LNCAP (cell line): ENCODE measurements at regions not wholly inside any gene's neighbourhood (a gene's known extent, or its start where the extent isn't known, plus 50 kb on each side); places are given as distances from the start of the nearest gene placed in this dataset.

Source experiments
- TF ChIP-seq, protein P1 (sequence below): fragments of 450-650 bp; IDR thresholded peaks from 2 replicates; pipeline ENCODE4 v1.5.1; 2017; ENCODE audit warnings: mild to moderate bottlenecking

DNA sequence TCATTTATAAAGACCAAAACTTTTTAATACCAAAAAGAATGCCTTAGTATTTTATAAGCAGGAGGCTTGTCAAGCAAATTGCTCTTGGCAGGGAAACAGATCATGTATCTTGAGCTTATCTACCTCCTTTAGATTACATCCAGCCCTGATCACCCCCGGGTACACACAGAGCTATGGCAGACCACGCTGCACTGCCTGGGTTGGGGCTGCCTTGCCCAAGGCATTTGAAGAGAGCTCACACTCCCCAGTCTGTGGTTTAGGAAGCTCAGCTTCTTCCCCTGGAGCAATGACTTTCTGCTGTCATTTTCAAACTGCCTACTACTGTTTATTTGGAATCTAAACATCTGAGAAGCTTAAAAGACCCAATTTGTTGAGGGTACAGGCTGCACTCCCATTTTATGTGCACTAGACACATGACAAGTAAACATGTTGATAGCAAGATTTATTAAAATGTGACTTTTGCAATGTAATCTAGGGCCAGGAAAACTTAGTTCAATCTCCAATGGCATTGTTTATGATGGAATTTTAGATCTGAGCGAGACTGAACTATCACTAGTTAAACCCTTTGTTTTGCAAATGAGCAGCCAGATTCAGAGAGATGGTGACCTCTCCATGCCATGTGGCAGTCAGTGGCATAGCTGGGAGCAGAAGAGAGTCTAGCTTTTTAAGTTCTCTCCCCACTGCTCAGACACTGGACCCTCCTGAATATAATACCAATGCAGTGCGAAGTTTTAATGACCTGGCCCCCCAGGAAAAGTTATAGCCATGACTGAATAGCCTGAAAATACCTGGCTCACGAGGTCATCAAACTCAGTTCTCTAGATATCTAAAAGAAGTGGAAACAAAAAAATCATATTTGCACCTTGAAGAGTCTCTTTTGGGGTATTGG is 214.9 kb downstream of the HLX start:
- TF ChIP-seq, protein P1, sequence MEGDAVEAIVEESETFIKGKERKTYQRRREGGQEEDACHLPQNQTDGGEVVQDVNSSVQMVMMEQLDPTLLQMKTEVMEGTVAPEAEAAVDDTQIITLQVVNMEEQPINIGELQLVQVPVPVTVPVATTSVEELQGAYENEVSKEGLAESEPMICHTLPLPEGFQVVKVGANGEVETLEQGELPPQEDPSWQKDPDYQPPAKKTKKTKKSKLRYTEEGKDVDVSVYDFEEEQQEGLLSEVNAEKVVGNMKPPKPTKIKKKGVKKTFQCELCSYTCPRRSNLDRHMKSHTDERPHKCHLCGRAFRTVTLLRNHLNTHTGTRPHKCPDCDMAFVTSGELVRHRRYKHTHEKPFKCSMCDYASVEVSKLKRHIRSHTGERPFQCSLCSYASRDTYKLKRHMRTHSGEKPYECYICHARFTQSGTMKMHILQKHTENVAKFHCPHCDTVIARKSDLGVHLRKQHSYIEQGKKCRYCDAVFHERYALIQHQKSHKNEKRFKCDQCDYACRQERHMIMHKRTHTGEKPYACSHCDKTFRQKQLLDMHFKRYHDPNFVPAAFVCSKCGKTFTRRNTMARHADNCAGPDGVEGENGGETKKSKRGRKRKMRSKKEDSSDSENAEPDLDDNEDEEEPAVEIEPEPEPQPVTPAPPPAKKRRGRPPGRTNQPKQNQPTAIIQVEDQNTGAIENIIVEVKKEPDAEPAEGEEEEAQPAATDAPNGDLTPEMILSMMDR, result no peak

DNA sequence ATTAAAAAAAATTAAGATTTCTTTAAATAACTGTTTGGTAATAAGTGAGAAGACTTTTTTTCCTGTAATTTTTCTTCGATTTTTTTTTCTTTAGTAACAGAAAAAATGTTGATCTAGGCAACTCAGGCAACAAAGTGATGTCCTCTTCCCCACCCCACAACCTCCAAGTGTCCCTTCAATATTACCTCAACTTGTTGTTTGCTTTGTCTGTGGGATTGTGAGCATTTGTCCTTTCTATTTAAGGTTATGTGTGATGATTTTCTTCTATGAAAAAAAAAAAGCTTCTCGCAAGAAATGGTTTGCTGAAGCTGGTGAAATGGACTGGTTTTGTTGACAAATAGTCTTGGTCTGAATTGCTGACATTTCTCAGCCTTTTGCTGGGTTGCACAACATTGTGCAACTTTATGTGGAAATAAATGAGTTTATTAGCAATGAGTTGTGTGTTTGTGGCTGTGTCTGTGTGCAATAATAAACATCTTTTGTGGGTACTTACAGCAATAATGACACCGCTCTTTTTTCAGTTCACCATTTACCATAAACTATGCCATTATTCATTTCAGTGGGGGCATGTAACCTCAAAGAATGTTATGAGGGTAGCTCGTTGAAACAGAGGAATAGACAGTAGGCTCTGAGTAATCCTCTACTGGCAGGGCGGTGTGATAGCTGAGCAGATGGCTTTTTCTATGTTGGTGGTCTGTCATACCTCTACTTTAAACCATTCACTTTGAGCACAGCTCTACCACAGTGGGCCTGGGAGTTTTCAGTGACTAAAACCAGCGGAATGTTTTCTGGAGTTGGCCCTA is 218.4 kb downstream of the HLX start:
- TF ChIP-seq, protein P1, result no peak

DNA sequence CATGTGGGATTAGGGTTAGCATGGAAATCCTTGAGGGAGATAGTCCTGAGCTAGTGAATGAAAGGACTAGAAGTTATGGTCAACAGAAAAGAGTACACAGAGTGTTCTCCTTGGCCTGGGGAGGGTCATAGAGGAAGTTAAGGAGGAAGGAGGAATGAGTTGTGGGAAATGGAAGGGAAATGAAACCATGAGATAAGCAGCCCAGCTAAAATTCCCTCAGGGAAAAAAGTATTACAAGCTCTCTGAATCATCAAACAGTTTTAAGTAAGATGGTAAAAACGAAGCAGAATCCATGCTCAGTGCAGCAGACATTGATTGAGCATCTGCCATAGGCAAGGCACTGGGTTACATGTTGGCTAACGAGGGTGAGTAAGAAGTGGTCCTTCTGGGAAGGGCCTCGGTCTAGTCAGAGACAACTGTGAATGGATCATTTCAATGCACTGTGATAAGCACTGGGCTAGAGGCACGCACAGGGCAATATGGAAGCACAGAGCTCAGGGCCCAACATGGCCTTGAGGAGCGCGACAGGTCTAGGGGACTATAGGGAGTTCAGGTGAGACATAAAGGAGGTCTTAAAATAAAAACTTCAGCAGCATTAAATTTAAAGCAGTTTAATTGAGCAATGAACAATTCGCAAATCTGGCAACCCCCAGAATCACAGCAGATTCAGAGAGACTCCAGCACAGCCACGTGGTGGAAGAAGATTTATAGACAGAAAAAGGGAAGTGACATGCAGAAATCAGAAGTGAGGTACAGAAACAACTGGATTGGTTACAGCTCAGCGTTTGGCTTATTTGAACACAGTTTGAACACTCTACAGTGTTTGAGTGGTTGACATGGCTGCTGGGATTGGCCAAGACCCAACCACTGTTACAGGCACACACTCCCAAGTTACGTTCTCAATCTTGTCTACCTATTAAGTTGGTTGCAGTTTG is 219.5 kb downstream of the HLX start:
- TF ChIP-seq, protein P1, result no peak

DNA sequence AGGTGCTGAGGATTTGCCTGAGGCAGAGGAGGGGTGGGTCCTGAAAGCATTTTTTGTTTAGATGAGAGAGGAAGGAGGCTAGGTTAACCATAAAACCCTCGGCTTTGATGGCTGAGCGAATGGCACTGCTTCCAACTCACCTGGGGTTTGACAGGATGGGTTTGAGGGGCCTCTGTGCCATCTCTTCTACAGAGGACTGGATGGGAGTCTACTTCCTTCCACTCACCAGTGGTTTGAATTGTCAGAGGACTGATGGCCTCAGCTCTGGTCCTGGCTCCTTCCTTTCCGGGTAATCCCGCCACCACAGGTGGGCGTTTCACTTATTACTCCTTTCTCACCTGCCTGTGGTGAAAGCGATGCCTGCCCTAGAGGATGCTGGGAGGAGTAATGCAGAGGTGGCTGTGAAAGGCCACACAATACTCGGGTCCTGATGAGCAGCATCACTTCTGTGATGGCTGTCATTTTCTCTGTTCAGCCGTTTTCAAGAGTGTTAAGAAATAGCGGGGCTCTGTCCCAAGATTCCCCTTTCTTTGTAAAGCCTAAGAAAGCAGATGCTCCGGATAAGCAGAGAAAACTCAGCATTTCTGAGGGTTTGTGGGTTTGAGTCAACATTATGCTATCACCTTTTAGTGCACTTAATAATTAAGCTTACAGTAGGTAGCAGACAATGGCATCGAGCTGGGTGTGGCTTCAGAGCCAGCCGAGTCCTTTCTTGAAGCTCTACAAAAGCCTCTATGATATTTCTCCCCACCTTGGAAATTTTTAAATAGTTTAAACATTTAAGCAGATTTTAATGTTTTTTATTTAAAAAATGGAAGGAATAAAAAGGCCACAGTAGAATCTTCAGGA is 220.7 kb downstream of the HLX start:
- TF ChIP-seq, protein P1, result no peak

DNA sequence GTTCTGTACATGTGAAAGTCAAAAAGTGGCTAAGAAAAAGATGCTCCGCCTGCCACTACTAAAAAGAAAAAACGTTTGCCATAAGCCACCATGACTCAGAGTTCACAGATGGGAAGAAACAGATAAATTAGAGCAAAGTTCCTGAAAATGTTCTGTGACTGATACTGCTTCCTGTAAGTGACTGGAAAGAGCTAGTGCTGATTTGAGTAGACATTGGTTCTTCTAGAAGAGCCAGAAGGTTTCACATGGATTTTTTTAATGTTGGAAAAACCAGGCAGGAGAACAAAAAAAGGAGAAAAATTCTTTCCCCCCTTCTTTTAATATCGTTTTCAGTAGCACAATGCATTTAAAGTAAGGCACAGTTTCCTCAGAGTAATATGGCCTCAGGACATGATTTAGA is 221.4 kb downstream of the HLX start:
- TF ChIP-seq, protein P1, result no peak

DNA sequence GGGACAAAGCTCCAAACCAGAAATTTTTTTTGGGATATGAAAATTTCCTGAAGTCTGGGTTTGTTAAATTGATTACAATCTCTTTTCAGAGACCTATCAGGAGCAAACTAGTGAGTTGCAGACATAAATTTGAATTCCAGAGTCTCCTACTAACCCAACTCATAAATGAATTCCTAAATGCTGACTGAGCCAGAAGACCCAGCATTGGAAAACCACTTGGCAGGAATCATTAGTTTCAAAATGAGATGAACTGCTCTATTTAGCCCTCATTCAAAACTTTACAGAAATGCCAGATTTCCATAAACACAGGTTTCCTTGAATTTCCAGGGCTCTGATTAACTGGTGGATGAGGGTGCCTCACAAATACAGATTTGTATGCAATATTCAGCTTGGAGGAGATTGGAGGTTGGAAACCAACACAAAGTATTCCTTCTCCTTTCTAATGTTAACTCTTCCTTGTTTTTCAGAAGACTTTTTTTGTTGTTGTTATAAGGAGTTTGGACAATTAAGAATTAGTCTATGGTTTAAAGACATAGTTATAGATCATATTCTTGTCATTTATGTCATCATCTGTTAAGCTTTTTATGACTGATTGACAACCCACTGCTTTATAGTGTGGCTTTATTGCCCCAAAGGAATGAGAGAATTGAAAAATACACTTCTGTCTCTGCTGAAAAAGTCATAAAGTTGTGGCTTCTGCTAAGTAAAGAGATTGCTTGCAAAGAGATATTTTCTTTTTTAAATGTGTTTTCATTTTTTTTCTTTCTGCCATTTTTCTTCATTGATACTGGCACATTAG is 222.8 kb downstream of the HLX start:
- TF ChIP-seq, protein P1, result no peak
